WTC11 (cell line): ENCODE measurements at regions not wholly inside any gene's neighbourhood (a gene's known extent, or its start where the extent isn't known, plus 50 kb on each side); places are given as distances from the start of the nearest gene placed in this dataset.

Source experiments
- ATAC-seq: fragments of 200-7000 bp; cut with Tn5 transposase; 2 replicates; pipeline ENCODE4 v1.10.0; 2021; ENCODE audit warnings: mild to moderate bottlenecking, moderate library complexity
- CTCF ChIA-PET: fragments of 300-600 bp; sonication (Branson Sonifier 250); formaldehyde crosslinking; loops from one replicate; lab custom pipeline; 2021; ENCODE audit warnings: antibody characterized with exemption; lab: Charles Lee
- POLR2A ChIA-PET: fragments of 350-600 bp; sonication (Branson Sonifier 250); formaldehyde crosslinking; loops from one replicate; lab custom pipeline; 2021; ENCODE audit warnings: antibody characterized with exemption; lab: Charles Lee
- DNase-seq: peaks from one replicate; pipeline ENCODE4 v3.0.0; 2021; ENCODE audit warnings: low spot score
- H3K27ac Mint-ChIP-seq: 2 replicates; pipeline ENCODE4 v1.8.0; 2021; ENCODE audit warnings: mixed read lengths
- H3K27me3 Mint-ChIP-seq: 2 replicates; pipeline ENCODE4 v1.8.0; 2021; ENCODE audit warnings: low read depth, mild to moderate bottlenecking, moderate library complexity, mixed read lengths
- H3K36me3 Mint-ChIP-seq: 2 replicates; pipeline ENCODE4 v1.8.0; 2021; ENCODE audit warnings: mixed read lengths
- H3K4me1 Mint-ChIP-seq: 2 replicates; pipeline ENCODE4 v1.8.0; 2022; ENCODE audit warnings: mixed read lengths
- H3K4me3 Mint-ChIP-seq: 2 replicates; pipeline ENCODE4 v1.8.0; 2021; ENCODE audit warnings: mild to moderate bottlenecking, moderate library complexity, mixed read lengths
- H3K9me3 Mint-ChIP-seq: 2 replicates; pipeline ENCODE4 v1.8.0; 2021; ENCODE audit warnings: mixed read lengths
- CREB1 ChIP-seq: sonication (generic); formaldehyde crosslinking; IDR thresholded peaks from 2 replicates; pipeline ENCODE4 v1.8.0; 2023; ENCODE audit warnings: mild to moderate bottlenecking, missing genetic modification reagents
- E2F5 ChIP-seq: sonication (generic); formaldehyde crosslinking; IDR thresholded peaks from 2 replicates; pipeline ENCODE4 v1.8.1; 2022; ENCODE audit warnings: mild to moderate bottlenecking, moderate library complexity, missing genetic modification reagents
- EMX1 ChIP-seq: fragments of 250-450 bp; sonication (Bioruptor Pico); IDR thresholded peaks from 2 replicates; pipeline ENCODE4 v1.8.0; 2021; ENCODE audit warnings: mild to moderate bottlenecking
- FOXJ3 ChIP-seq: sonication (generic); formaldehyde crosslinking; IDR thresholded peaks from 2 replicates; pipeline ENCODE4 v1.9.0; 2021; ENCODE audit warnings: missing genetic modification reagents, mild to moderate bottlenecking, borderline replicate concordance
- FOXP1 ChIP-seq: sonication (generic); formaldehyde crosslinking; IDR thresholded peaks from 2 replicates; pipeline ENCODE4 v1.8.0; 2022; ENCODE audit warnings: missing genetic modification reagents, mild to moderate bottlenecking, moderate library complexity, borderline replicate concordance
- GABPB1 ChIP-seq: sonication (generic); formaldehyde crosslinking; IDR thresholded peaks from 2 replicates; pipeline ENCODE4 v1.8.1; 2023; ENCODE audit warnings: mild to moderate bottlenecking, missing genetic modification reagents
- HMGA2 ChIP-seq: fragments of 250-450 bp; sonication (Bioruptor Pico); IDR thresholded peaks from 2 replicates; pipeline ENCODE4 v1.4.0; 2021; ENCODE audit warnings: mild to moderate bottlenecking, moderate library complexity
- HMGXB4 ChIP-seq: sonication (generic); formaldehyde crosslinking; IDR thresholded peaks from 2 replicates; pipeline ENCODE4 v1.8.1; 2023; ENCODE audit warnings: mild to moderate bottlenecking, moderate library complexity, missing genetic modification reagents
- MYBL2 ChIP-seq: sonication (generic); formaldehyde crosslinking; IDR thresholded peaks from 2 replicates; pipeline ENCODE4 v1.8.1; 2023; ENCODE audit warnings: mild to moderate bottlenecking, moderate library complexity, missing genetic modification reagents
- NFYB ChIP-seq: sonication (generic); formaldehyde crosslinking; conservative IDR thresholded peaks from 2 replicates; pipeline ENCODE4 v1.8.0; 2022; ENCODE audit warnings: low read depth, missing genetic modification reagents
- PREB ChIP-seq: sonication (generic); formaldehyde crosslinking; IDR thresholded peaks from 2 replicates; pipeline ENCODE4 v1.8.1; 2022; ENCODE audit warnings: mild to moderate bottlenecking, missing genetic modification reagents, moderate library complexity, borderline replicate concordance
- SMAD4 ChIP-seq: sonication (generic); formaldehyde crosslinking; IDR thresholded peaks from 2 replicates; pipeline ENCODE4 v1.8.0; 2022; ENCODE audit warnings: mild to moderate bottlenecking, missing genetic modification reagents
- SP1 ChIP-seq: sonication (generic); formaldehyde crosslinking; conservative IDR thresholded peaks from 2 replicates; pipeline ENCODE4 v1.8.1; 2022; ENCODE audit warnings: missing genetic modification reagents
- TCF7 ChIP-seq: sonication (generic); formaldehyde crosslinking; IDR thresholded peaks from 2 replicates; pipeline ENCODE4 v1.8.0; 2022; ENCODE audit warnings: mild to moderate bottlenecking, low read depth, missing genetic modification reagents, moderate library complexity
- TEAD4 ChIP-seq: sonication (generic); formaldehyde crosslinking; IDR thresholded peaks from 2 replicates; pipeline ENCODE4 v1.8.0; 2022; ENCODE audit warnings: mild to moderate bottlenecking, missing genetic modification reagents
- ZNF317 ChIP-seq: sonication (generic); formaldehyde crosslinking; IDR thresholded peaks from 2 replicates; pipeline ENCODE4 v1.8.1; 2023; ENCODE audit warnings: low read depth, mild to moderate bottlenecking, moderate library complexity, missing genetic modification reagents, borderline replicate concordance
- TF ChIP-seq, protein P1 (sequence below): fragments of 250-450 bp; sonication (Bioruptor Pico); IDR thresholded peaks from 2 replicates; pipeline ENCODE4 v2.1.2; 2022; ENCODE audit warnings: mild to moderate bottlenecking, moderate library complexity
- TF ChIP-seq, protein P2 (sequence below): fragments of 250-450 bp; sonication (Bioruptor Pico); IDR thresholded peaks from 2 replicates; pipeline ENCODE4 v1.8.0; 2021; ENCODE audit warnings: mild to moderate bottlenecking
- TF ChIP-seq, protein P3 (sequence below): fragments of 200-600 bp; IDR thresholded peaks from 2 replicates; pipeline ENCODE4 v1.8.0; 2022; ENCODE audit warnings: antibody characterized with exemption
- TF ChIP-seq, protein P4 (sequence below): sonication (generic); formaldehyde crosslinking; IDR thresholded peaks from 2 replicates; pipeline ENCODE4 v1.8.1; 2022; ENCODE audit warnings: missing genetic modification reagents, borderline replicate concordance
- TF ChIP-seq, protein P5 (sequence below): sonication (generic); formaldehyde crosslinking; IDR thresholded peaks from 2 replicates; pipeline ENCODE4 v1.8.1; 2023; ENCODE audit warnings: mild to moderate bottlenecking, missing genetic modification reagents, moderate library complexity
- TF ChIP-seq, protein P6 (sequence below): sonication (generic); formaldehyde crosslinking; IDR thresholded peaks from 2 replicates; pipeline ENCODE4 v1.8.0; 2023; ENCODE audit warnings: missing genetic modification reagents

GRCh38 chr5:33282696-33283095, 158.1 kb upstream of the TARS1 start:
- TF ChIP-seq HMGA2 = no peak
- TF ChIP-seq, protein P1, sequence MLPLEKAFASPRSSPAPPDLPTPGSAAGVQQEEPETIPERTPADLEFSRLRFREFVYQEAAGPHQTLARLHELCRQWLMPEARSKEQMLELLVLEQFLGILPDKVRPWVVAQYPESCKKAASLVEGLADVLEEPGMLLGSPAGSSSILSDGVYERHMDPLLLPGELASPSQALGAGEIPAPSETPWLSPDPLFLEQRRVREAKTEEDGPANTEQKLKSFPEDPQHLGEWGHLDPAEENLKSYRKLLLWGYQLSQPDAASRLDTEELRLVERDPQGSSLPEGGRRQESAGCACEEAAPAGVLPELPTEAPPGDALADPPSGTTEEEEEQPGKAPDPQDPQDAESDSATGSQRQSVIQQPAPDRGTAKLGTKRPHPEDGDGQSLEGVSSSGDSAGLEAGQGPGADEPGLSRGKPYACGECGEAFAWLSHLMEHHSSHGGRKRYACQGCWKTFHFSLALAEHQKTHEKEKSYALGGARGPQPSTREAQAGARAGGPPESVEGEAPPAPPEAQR = no peak
- TF ChIP-seq CREB1 (CRISPR knock-in tag) = no peak
- TF ChIP-seq ZNF317 (CRISPR knock-in tag) = no peak
- no peak for TF ChIP-seq FOXJ3 (CRISPR knock-in tag)
- TF ChIP-seq, protein P2, sequence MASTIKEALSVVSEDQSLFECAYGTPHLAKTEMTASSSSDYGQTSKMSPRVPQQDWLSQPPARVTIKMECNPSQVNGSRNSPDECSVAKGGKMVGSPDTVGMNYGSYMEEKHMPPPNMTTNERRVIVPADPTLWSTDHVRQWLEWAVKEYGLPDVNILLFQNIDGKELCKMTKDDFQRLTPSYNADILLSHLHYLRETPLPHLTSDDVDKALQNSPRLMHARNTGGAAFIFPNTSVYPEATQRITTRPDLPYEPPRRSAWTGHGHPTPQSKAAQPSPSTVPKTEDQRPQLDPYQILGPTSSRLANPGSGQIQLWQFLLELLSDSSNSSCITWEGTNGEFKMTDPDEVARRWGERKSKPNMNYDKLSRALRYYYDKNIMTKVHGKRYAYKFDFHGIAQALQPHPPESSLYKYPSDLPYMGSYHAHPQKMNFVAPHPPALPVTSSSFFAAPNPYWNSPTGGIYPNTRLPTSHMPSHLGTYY (CRISPR knock-in tag) = no peak
- no peak for TF ChIP-seq HMGXB4 (CRISPR knock-in tag)
- TF ChIP-seq EMX1 (CRISPR knock-in tag) = no peak
- no peak for TF ChIP-seq E2F5
- TF ChIP-seq NFYB (CRISPR knock-in tag) = no peak
- TF ChIP-seq, protein P3, sequence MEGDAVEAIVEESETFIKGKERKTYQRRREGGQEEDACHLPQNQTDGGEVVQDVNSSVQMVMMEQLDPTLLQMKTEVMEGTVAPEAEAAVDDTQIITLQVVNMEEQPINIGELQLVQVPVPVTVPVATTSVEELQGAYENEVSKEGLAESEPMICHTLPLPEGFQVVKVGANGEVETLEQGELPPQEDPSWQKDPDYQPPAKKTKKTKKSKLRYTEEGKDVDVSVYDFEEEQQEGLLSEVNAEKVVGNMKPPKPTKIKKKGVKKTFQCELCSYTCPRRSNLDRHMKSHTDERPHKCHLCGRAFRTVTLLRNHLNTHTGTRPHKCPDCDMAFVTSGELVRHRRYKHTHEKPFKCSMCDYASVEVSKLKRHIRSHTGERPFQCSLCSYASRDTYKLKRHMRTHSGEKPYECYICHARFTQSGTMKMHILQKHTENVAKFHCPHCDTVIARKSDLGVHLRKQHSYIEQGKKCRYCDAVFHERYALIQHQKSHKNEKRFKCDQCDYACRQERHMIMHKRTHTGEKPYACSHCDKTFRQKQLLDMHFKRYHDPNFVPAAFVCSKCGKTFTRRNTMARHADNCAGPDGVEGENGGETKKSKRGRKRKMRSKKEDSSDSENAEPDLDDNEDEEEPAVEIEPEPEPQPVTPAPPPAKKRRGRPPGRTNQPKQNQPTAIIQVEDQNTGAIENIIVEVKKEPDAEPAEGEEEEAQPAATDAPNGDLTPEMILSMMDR = no peak
- TF ChIP-seq, protein P4, sequence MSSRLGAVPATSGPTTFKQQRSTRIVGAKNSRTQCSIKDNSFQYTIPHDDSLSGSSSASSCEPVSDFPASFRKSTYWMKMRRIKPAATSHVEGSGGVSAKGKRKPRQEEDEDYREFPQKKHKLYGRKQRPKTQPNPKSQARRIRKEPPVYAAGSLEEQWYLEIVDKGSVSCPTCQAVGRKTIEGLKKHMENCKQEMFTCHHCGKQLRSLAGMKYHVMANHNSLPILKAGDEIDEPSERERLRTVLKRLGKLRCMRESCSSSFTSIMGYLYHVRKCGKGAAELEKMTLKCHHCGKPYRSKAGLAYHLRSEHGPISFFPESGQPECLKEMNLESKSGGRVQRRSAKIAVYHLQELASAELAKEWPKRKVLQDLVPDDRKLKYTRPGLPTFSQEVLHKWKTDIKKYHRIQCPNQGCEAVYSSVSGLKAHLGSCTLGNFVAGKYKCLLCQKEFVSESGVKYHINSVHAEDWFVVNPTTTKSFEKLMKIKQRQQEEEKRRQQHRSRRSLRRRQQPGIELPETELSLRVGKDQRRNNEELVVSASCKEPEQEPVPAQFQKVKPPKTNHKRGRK (CRISPR knock-in tag) = no peak
- TF ChIP-seq TCF7 (CRISPR knock-in tag) = no peak
- TF ChIP-seq, all 79 proteins: peak for 0
- Mint-ChIP-seq H3K27me3 (no peaks in the 10 kb centered on the region), H3K4me3 (no peak overlapping the region), H3K36me3 (no peaks in the 10 kb centered on the region), H3K4me1 (0 out of 2 replicates have a peak, but pooled peaks cover 2% of the 10 kb centered on the region), H3K27ac (no peak overlapping the region), H3K9me3 (no peaks in the 10 kb centered on the region)
- ATAC-seq = no peak
- POLR2A ChIA-PET = no interaction called here
- CTCF ChIA-PET = no interaction called here
- no peak for DNase-seq

GRCh38 chr5:33283243-33283642, 157.5 kb upstream of the TARS1 start:
- no peak for ATAC-seq
- no peak for DNase-seq
- Mint-ChIP-seq H3K4me3 (no peak overlapping the region), H3K4me1 (0 out of 2 replicates have a peak, but pooled peaks cover 2% of the 10 kb centered on the region), H3K27me3 (no peaks in the 10 kb centered on the region), H3K36me3 (no peaks in the 10 kb centered on the region), H3K9me3 (no peaks in the 10 kb centered on the region), H3K27ac (no peak overlapping the region)
- ChIA-PET CTCF (no interaction called here), POLR2A (no interaction called here)
- no peak for TF ChIP-seq PREB (CRISPR knock-in tag)
- no peak for TF ChIP-seq SP1 (CRISPR knock-in tag)
- TF ChIP-seq TEAD4 = no peak
- TF ChIP-seq, protein P5, sequence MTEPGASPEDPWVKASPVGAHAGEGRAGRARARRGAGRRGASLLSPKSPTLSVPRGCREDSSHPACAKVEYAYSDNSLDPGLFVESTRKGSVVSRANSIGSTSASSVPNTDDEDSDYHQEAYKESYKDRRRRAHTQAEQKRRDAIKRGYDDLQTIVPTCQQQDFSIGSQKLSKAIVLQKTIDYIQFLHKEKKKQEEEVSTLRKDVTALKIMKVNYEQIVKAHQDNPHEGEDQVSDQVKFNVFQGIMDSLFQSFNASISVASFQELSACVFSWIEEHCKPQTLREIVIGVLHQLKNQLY (CRISPR knock-in tag) = no peak
- TF ChIP-seq, protein P6, sequence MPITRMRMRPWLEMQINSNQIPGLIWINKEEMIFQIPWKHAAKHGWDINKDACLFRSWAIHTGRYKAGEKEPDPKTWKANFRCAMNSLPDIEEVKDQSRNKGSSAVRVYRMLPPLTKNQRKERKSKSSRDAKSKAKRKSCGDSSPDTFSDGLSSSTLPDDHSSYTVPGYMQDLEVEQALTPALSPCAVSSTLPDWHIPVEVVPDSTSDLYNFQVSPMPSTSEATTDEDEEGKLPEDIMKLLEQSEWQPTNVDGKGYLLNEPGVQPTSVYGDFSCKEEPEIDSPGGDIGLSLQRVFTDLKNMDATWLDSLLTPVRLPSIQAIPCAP (CRISPR knock-in tag) = no peak
- no peak for TF ChIP-seq FOXP1
- TF ChIP-seq GABPB1 (CRISPR knock-in tag) = no peak
- no peak for TF ChIP-seq SMAD4 (CRISPR knock-in tag)
- no peak for TF ChIP-seq MYBL2 (CRISPR knock-in tag)
